HG03175 (cell line): ENCODE measurements at regions not wholly inside any gene's neighbourhood (a gene's known extent, or its start where the extent isn't known, plus 50 kb on each side); places are given as distances from the start of the nearest gene placed in this dataset.
"Not testable (repeated sequence)": the region's sequence is repeated elsewhere in the genome, so short reads cannot be mapped to it uniquely, and the experiment has no call there.

ENCODE experiments used
- ATAC-seq: cut with Tn5 transposase; IDR thresholded peaks from one replicate; pipeline ENCODE4 v1.9.1; 2021; ENCODE audit warnings: mild to moderate bottlenecking, moderate library complexity; ENCODE audit not compliant: unreplicated experiment

DNA sequence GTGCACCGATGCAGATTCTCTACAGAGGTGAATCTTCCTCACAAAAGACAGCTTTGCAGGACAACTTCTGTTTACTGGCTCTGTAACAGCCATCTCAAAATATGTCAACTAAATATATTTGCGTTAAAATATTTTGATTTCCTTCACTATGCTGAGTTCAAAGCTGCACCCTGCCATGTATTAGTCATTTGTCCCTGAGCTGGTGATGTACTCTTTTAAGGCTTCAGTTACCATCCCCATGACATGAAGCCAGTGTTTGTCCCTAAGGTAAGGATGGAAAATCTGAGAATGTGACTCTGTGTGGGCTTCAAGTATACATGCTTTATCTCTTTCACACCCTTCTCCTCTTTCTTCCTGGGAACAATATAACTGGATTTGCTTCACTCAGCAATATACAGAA lies 70.2 kb upstream of the BTG3 start:
- no peak for ATAC-seq

DNA sequence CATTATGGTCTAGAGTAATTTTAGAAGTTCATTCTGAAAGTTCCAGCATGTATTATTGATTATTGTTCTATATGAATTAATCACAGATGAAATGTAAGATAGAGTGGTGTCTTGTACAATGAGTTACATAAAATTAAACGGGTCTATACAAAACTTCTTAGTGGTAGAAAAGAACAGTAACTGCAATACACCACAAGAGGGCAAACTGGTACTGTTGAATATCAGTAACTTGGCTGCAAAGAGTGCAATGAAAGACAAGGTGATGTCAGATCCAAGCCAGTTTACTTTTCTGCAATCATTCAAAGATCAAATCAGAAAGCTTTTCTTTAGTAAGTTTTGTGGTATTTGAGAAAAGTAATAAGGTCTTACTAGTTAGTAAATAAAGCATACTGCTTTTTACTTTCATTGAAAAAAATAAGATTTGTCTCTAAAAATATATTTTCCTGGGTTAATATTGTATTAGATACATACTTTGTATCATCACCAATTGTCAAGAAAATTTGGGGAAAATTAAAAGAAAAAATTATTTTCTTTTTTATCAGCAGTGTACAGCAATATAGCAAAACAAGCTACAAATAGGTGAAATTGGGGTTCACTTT lies 66.4 kb upstream of the BTG3 start:
- peak; percentile 95 for ATAC-seq

GRCh38 chr21:17676930-17677329 lies 64.2 kb upstream of the BTG3 start:
- not testable (repeated sequence) for ATAC-seq

DNA sequence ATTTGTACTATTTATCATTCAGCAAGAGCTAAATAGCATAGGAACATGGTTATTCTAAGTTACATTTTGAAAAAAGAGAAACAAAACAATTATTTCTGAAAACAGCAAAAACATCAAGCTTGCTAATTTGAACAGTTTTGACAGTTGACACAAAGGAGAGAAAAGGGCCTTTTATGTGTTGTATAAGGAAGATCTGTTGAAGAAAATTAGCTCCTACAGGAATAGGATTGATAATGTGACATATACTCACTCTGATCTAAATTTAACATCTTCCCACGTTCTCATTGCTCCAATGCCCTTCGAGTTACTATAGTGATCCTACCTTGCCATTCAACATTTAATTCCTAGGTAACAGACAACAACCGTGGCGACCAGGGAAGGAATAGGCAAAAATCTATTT lies 61.4 kb upstream of the BTG3 start:
- no peak for ATAC-seq

- no peak for ATAC-seq
Observed at GRCh38 chr21:17673261-17674020, 60.7 kb upstream of the BTG3 start.

- no peak for ATAC-seq
Observed at GRCh38 chr21:17671733-17672132, 59.0 kb upstream of the BTG3 start.

DNA sequence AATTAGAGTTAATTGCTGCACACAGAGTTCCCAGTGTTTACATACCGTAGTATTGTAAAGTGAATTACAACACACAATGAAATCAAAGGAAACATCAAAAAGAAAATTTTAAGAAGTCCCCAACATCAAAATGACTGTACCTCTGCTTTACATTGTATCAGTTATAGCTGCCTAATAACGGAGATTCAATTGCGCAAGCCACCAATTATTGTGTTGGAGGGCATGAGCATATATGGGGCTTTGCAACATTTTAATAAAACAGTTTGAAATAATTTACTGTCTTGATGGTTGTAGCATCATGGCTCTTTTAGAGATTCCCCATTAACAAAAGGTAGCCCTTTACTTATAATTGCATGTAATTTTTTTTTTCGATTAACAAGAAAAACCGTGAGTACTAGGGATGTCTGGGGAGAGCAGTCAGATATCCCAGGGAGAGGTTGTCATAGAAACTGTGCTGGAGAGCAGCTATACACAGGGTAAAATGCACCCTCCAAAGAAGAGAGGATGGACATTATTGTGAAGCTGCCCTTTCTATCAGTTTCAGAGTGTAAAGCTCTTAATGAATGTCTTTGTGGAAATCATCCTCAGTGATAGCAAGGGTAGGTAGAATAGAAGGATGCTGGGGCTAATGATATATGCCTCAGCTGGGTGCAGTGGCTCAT lies 55.9 kb upstream of the BTG3 start:
- ATAC-seq, result no peak

GRCh38 chr21:17667256-17667655 lies 54.6 kb upstream of the BTG3 start:
- ATAC-seq, result no peak
